ENCODE measurements at regions not wholly inside any gene's neighbourhood (a gene's known extent, or its start where the extent isn't known, plus 50 kb on each side); places are given as distances from the start of the nearest gene placed in this dataset.

GRCh38 chr18:14943486-14943885 is 195.5 kb downstream of the ANKRD30B start:
- TF ChIP-seq CTCF (IDR thresholded peaks at IDR 0.05) (no peak), POLR2A (IDR thresholded peaks at IDR 0.05) (no peak)

Measured in breast epithelium (tissue), 3 donors.